ENCODE measurements at regions not wholly inside any gene's neighbourhood (a gene's known extent, or its start where the extent isn't known, plus 50 kb on each side); places are given as distances from the start of the nearest gene placed in this dataset.
A peak's percentile ranks its signal among the peaks of the same experiment; 100 is the strongest.

DNA sequence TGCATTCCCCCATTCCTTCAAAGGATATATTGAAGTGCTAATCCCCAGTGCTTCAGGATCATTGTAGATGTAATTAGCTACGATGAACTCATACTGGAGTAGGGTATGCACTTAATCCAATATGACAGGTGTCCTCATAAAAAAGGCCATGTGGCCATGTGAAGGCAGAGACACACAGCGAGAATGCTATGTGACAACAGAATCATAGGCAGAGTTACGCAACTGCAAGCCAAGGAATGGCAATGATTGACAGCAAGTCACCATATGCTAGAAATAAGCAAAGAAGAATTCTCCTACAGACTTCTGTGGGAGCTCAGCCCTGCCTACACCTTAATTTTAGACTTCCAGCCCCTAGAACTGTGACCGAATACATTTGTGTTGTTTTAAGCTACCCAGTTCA is 875.6 kb upstream of the ROBO1 start:
- no peak for DNase-seq (ENCODE audit: extremely low read depth in 1 of 4, low spot score in 3 of 4)
- no peaks in the 10 kb centered on the region for H3K9me1 ChIP-seq (ENCODE audit: control insufficient read depth, insufficient read depth, low read length)
- ChIA-PET CTCF (ENCODE audit: low intra/inter-chr PET ratio) (no interaction called here), POLR2A (no interaction called here)
- H2AFZ ChIP-seq (ENCODE audit: low read depth, low read length) = no peak overlapping the region
- WGBS (ENCODE audit: insufficient coverage, low coverage, missing lambda C conversion rate) = 25% methylated on average over 4 of the region's 4 CpGs
- no peaks in the 10 kb centered on the region for H3K36me3 ChIP-seq (ENCODE audit: control insufficient read depth, insufficient read depth, low read length)
- H3K79me2 ChIP-seq (ENCODE audit: control insufficient read depth, insufficient read depth, low read length) = no peaks in the 10 kb centered on the region
- no peak overlapping the region for H3K4me3 ChIP-seq
- no peak for FAIRE-seq
- no peaks in the 10 kb centered on the region for H4K20me1 ChIP-seq (replicated peaks; ENCODE audit: control insufficient read depth, insufficient read depth, low read length)
- no peak overlapping the region for H3K4me2 ChIP-seq (ENCODE audit: insufficient read depth, low read length)
- in situ Hi-C loops (cut with MboI) = no loop called here
- no peak for ATAC-seq
- no peak overlapping the region for H3K9ac ChIP-seq (ENCODE audit: insufficient read depth in 1 of 2, low read depth in 2 of 2, low read length in 2 of 2)
- no peaks in the 10 kb centered on the region for H3K4me1 ChIP-seq (replicated peaks in 1 of 2; ENCODE audit: control insufficient read depth in 2 of 2, insufficient read depth in 2 of 2, low read length in 2 of 2)
- intact Hi-C loops (cut with micrococcal nuclease) = no loop called here
- no peak overlapping the region for H3K27ac ChIP-seq (ENCODE audit: extremely low read depth, low read depth, low read length)
- TF ChIP-seq, protein P1, sequence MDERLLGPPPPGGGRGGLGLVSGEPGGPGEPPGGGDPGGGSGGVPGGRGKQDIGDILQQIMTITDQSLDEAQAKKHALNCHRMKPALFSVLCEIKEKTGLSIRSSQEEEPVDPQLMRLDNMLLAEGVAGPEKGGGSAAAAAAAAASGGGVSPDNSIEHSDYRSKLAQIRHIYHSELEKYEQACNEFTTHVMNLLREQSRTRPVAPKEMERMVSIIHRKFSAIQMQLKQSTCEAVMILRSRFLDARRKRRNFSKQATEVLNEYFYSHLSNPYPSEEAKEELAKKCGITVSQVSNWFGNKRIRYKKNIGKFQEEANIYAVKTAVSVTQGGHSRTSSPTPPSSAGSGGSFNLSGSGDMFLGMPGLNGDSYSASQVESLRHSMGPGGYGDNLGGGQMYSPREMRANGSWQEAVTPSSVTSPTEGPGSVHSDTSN (CRISPR knock-in tag; IDR thresholded peaks at IDR 0.05; ENCODE audit: low read depth) = no peak
- TF ChIP-seq, protein P1 (tag; conservative IDR thresholded peaks at IDR 0.05; ENCODE audit: low read depth) = 0 out of 2 replicates have a peak, but pooled peaks have one; percentile 7
- peak; percentile 80 for TF ChIP-seq CEBPB (tag; IDR thresholded peaks at IDR 0.05)
- TF ChIP-seq SNIP1 (IDR thresholded peaks at IDR 0.05; ENCODE audit: low read depth) = no peak
- TF ChIP-seq, protein P2, sequence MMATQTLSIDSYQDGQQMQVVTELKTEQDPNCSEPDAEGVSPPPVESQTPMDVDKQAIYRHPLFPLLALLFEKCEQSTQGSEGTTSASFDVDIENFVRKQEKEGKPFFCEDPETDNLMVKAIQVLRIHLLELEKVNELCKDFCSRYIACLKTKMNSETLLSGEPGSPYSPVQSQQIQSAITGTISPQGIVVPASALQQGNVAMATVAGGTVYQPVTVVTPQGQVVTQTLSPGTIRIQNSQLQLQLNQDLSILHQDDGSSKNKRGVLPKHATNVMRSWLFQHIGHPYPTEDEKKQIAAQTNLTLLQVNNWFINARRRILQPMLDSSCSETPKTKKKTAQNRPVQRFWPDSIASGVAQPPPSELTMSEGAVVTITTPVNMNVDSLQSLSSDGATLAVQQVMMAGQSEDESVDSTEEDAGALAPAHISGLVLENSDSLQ (IDR thresholded peaks at IDR 0.05) = peak; percentile 42; the same call in 1 of the 2 replicates
- H3K27me3 ChIP-seq (ENCODE audit: control insufficient read depth in 2 of 2, insufficient read depth in 2 of 2, low read length in 2 of 2) = no peaks in the 10 kb centered on the region
- BruUV-seq (replicated peaks) = no TSS peak
- H3K9me3 ChIP-seq (replicated peaks; ENCODE audit: control insufficient read depth, insufficient read depth, low read depth, low read length) = 0 out of 2 replicates have a peak, but pooled peaks cover 1% of the 10 kb centered on the region

Data from K562 (cell line).